Lower leg skin (tissue), 4 donors: ENCODE measurements at regions not wholly inside any gene's neighbourhood (a gene's known extent, or its start where the extent isn't known, plus 50 kb on each side); places are given as distances from the start of the nearest gene placed in this dataset.

Experiments used
- DNase-seq, 2 donors: peaks; one replicate each; pipeline ENCODE4 v3.0.0-alpha.2; 2019; ENCODE audit warnings: low spot score in 2 of 2
- H3K4me3 ChIP-seq: fragments of 200-600 bp; sonication (generic); 2 replicates; pipeline ENCODE4 v1.5.1; 2017; ENCODE audit warnings: mild to moderate bottlenecking, low read depth; ENCODE audit not compliant: poor library complexity, severe bottlenecking
- CTCF ChIP-seq, 3 donors: fragments of 450-650 bp; IDR thresholded peaks; one replicate each; pipeline ENCODE4 v1.5.1; 2016; ENCODE audit warnings: antibody characterized with exemption in 3 of 3, mild to moderate bottlenecking in 3 of 3, moderate library complexity in 2 of 3
- POLR2A ChIP-seq, 2 donors: fragments of 450-650 bp; IDR thresholded peaks; one replicate each; pipeline ENCODE4 v1.6.1; 2016 to 2017; ENCODE audit warnings: antibody characterized with exemption in 2 of 2, mild to moderate bottlenecking in 1 of 2, moderate library complexity in 1 of 2
- WGBS, 2 donors: methylation state at CpG; one replicate each; pipeline ENCODE4 v1.1.5; 2018; 5-methylcytosine and 5-hydroxymethylcytosine counted together
- intact Hi-C: fragments of 100-400 bp; cut with DNase I; formaldehyde crosslinking; loops from one replicate; pipeline ENCODE4 v1.15.0; 2023; ENCODE audit warnings: low total_unique reads

GRCh38 chr7:26497801-26498596 lies 206.3 kb downstream of the SNX10 start:
- WGBS, 2 donors: 88 to 89% methylated on average over 12 of the region's 12 CpGs
- DNase-seq: no peak
- TF ChIP-seq CTCF (IDR thresholded peaks at IDR 0.05) (no peak), POLR2A (IDR thresholded peaks at IDR 0.05) (no peak)
- H3K4me3 ChIP-seq: no peak overlapping the region
- intact Hi-C loops: no loop called here

GRCh38 chr7:26499315-26499897 lies 207.7 kb downstream of the SNX10 start:
- no peak for TF ChIP-seq CTCF (IDR thresholded peaks at IDR 0.05)
- H3K4me3 ChIP-seq: no peak overlapping the region
- 70 to 78% methylated on average over 3 of the region's 3 CpGs for WGBS, 2 donors
- intact Hi-C loops: no loop called here
- DNase-seq: no peak

GRCh38 chr7:26500749-26501352 lies 209.2 kb downstream of the SNX10 start:
- intact Hi-C loops: no loop called here
- TF ChIP-seq CTCF (IDR thresholded peaks at IDR 0.05): no peak
- no peak for TF ChIP-seq POLR2A (IDR thresholded peaks at IDR 0.05)
- DNase-seq: no peak
- WGBS, 2 donors: 71 to 74% methylated on average over 6 of the region's 6 CpGs
- no peak overlapping the region for H3K4me3 ChIP-seq

- TF ChIP-seq CTCF (IDR thresholded peaks at IDR 0.05) (no peak), POLR2A (IDR thresholded peaks at IDR 0.05) (no peak)
- DNase-seq: no peak
- 93 to 96% methylated on average over 6 of the region's 6 CpGs for WGBS, 2 donors
- intact Hi-C loops: no loop called here
- H3K4me3 ChIP-seq: no peak overlapping the region
Observed at GRCh38 chr7:26504411-26505120, 212.9 kb downstream of the SNX10 start.

GRCh38 chr7:26506196-26506595 lies 214.5 kb downstream of the SNX10 start:
- intact Hi-C loops: no loop called here
- WGBS, 2 donors: 92 to 95% methylated on average over 7 of the region's 7 CpGs
- TF ChIP-seq POLR2A (IDR thresholded peaks at IDR 0.05): no peak
- TF ChIP-seq CTCF (IDR thresholded peaks at IDR 0.05): no peak
- H3K4me3 ChIP-seq: no peak overlapping the region
- DNase-seq: no peak
